ENCODE measurements at regions not wholly inside any gene's neighbourhood (a gene's known extent, or its start where the extent isn't known, plus 50 kb on each side); places are given as distances from the start of the nearest gene placed in this dataset.

DNA sequence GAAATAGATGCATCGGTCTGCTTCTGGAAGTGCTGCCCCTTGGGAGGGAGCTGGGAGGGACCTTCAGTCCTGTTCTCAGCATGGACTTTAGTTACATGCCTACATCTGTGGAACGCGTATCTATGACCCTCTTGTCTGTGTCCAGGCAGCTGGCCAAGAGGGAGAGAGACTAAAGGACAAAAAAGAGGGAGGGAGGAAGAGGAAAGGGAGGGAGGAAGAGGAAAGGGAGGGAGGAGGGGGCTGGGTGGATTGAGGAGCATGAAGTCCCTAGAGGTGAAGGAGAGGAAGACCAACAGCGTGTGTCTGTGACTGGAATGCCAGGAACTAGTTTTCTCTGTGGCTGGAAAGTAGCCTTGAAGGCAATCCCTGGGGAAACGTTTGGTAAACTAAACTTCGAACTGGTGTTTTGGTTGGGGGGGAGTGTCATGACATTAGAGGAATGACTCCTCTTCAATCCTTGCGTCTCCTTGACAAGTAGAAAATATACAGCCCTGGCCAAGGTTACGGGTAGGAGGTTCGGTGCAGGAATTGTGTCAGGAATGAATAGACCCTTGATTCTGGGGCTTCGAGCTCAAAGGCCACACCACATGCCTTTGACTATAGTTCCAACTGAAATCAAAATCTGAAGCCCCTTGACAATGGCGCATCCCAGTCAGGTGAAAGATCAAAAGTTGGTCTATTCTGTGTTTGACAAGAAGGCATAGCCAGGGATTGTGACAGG lies 52.0 kb upstream of the PLEKHG1 start:
- no peak overlapping the region for H3K27ac ChIP-seq (ENCODE audit: low read depth, low read length)

GRCh38 chr6:150548330-150548729 lies 51.4 kb upstream of the PLEKHG1 start:
- no peak overlapping the region for H3K9ac ChIP-seq (ENCODE audit: low read length)
- no peak overlapping the region for H3K27ac ChIP-seq (ENCODE audit: low read depth, low read length)
- no peaks in the 10 kb centered on the region for H3K4me1 ChIP-seq (ENCODE audit: control insufficient read depth, insufficient read depth, low read length)
- H3K36me3 ChIP-seq (ENCODE audit: control insufficient read depth, insufficient read depth, low read length), result no peaks in the 10 kb centered on the region
- no peaks in the 10 kb centered on the region for H3K27me3 ChIP-seq (ENCODE audit: control insufficient read depth, insufficient read depth, low read length)
- H3K4me3 ChIP-seq (ENCODE audit: low read length), result no peak overlapping the region

More for the DNA sequence above, 52.0 kb upstream of the PLEKHG1 start:
- H3K4me3 ChIP-seq (ENCODE audit: low read length), result no peak overlapping the region
- no peak overlapping the region for H3K9ac ChIP-seq (ENCODE audit: low read length)
- H3K36me3 ChIP-seq (ENCODE audit: control insufficient read depth, insufficient read depth, low read length), result no peaks in the 10 kb centered on the region
- H3K4me1 ChIP-seq (ENCODE audit: control insufficient read depth, insufficient read depth, low read length), result no peaks in the 10 kb centered on the region
- no peaks in the 10 kb centered on the region for H3K27me3 ChIP-seq (ENCODE audit: control insufficient read depth, insufficient read depth, low read length)

DNA sequence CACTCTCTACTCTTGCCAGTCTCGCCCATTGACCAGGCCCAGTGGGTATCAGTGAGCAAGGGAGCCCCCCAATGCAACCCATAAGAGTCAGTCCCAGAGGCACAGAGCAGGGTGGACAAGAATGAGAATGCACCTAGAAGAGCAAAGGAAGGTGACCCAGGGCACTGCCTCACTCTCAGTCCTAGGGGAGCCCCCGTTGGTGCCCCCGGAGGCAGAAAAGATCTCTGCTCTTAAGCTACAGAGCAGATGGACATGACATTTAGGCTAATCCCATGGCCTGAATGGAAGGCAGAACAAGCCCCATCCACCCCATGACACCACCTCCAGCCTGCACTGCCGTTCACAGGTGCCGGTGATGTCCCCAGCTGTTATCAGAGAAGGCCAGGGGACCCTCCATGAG lies 50.7 kb upstream of the PLEKHG1 start:
- Histone ChIP-seq H3K36me3 (ENCODE audit: control insufficient read depth, insufficient read depth, low read length) (no peaks in the 10 kb centered on the region), H3K9ac (ENCODE audit: low read length) (no peak overlapping the region), H3K27ac (ENCODE audit: low read depth, low read length) (no peak overlapping the region), H3K27me3 (ENCODE audit: control insufficient read depth, insufficient read depth, low read length) (no peaks in the 10 kb centered on the region), H3K4me1 (ENCODE audit: control insufficient read depth, insufficient read depth, low read length) (no peaks in the 10 kb centered on the region), H3K4me3 (ENCODE audit: low read length) (no peak overlapping the region)

GRCh38 chr6:150549674-150550101 lies 50.0 kb upstream of the PLEKHG1 start:
- Histone ChIP-seq H3K27ac (ENCODE audit: low read depth, low read length) (no peak overlapping the region), H3K9ac (ENCODE audit: low read length) (no peak overlapping the region), H3K36me3 (ENCODE audit: control insufficient read depth, insufficient read depth, low read length) (no peaks in the 10 kb centered on the region), H3K4me1 (ENCODE audit: control insufficient read depth, insufficient read depth, low read length) (no peaks in the 10 kb centered on the region), H3K27me3 (ENCODE audit: control insufficient read depth, insufficient read depth, low read length) (no peaks in the 10 kb centered on the region), H3K4me3 (ENCODE audit: low read length) (no peak overlapping the region)

All from rectal smooth muscle tissue (tissue), 1 donor.